HG03439 (cell line): ENCODE measurements at regions not wholly inside any gene's neighbourhood (a gene's known extent, or its start where the extent isn't known, plus 50 kb on each side); places are given as distances from the start of the nearest gene placed in this dataset.

ENCODE experiments used
- ATAC-seq: cut with Tn5 transposase; IDR thresholded peaks from one replicate; pipeline ENCODE4 v1.9.1; 2021; ENCODE audit warnings: mild to moderate bottlenecking, moderate library complexity; ENCODE audit not compliant: unreplicated experiment

- no peak for ATAC-seq
Measured at GRCh38 chr7:46530081-46530750, 609.1 kb upstream of the IGFBP3 start.

- no peak for ATAC-seq
Measured at GRCh38 chr7:46527360-46527759, 606.3 kb upstream of the IGFBP3 start.

GRCh38 chr7:46525876-46526275 lies 604.8 kb upstream of the IGFBP3 start:
- no peak for ATAC-seq

GRCh38 chr7:46524350-46524749 lies 603.3 kb upstream of the IGFBP3 start:
- no peak for ATAC-seq

GRCh38 chr7:46522354-46522906 lies 601.4 kb upstream of the IGFBP3 start:
- ATAC-seq = no peak

GRCh38 chr7:46518713-46519112 lies 597.6 kb upstream of the IGFBP3 start:
- ATAC-seq = no peak

GRCh38 chr7:46515844-46516590 lies 594.9 kb upstream of the IGFBP3 start:
- ATAC-seq = no peak

- ATAC-seq = no peak
Measured at GRCh38 chr7:46513447-46513848, 592.4 kb upstream of the IGFBP3 start.

GRCh38 chr7:46512891-46513413 lies 591.9 kb upstream of the IGFBP3 start:
- no peak for ATAC-seq

- ATAC-seq = no peak
Measured at GRCh38 chr7:46511442-46512215, 590.6 kb upstream of the IGFBP3 start.

GRCh38 chr7:46508583-46508982 lies 587.5 kb upstream of the IGFBP3 start:
- no peak for ATAC-seq

- no peak for ATAC-seq
Measured at GRCh38 chr7:46507560-46507959, 586.5 kb upstream of the IGFBP3 start.

GRCh38 chr7:46494441-46494840 lies 573.4 kb upstream of the IGFBP3 start:
- ATAC-seq = no peak

- no peak for ATAC-seq
Measured at GRCh38 chr7:46494028-46494427, 573.0 kb upstream of the IGFBP3 start.

GRCh38 chr7:46493196-46493595 lies 572.1 kb upstream of the IGFBP3 start:
- no peak for ATAC-seq

- ATAC-seq = no peak
Measured at GRCh38 chr7:46492466-46492865, 571.4 kb upstream of the IGFBP3 start.

- ATAC-seq = no peak
Measured at GRCh38 chr7:46490406-46490805, 569.3 kb upstream of the IGFBP3 start.

- no peak for ATAC-seq
Measured at GRCh38 chr7:46489106-46489505, 568.0 kb upstream of the IGFBP3 start.

- no peak for ATAC-seq
Measured at GRCh38 chr7:46488607-46489006, 567.5 kb upstream of the IGFBP3 start.

- no peak for ATAC-seq
Measured at GRCh38 chr7:46486256-46487206, 565.5 kb upstream of the IGFBP3 start.
